Keratinocyte (primary cell): ENCODE measurements at regions not wholly inside any gene's neighbourhood (a gene's known extent, or its start where the extent isn't known, plus 50 kb on each side); places are given as distances from the start of the nearest gene placed in this dataset.

ENCODE experiments used
- EZH2 ChIP-seq: IDR thresholded peaks from one replicate; pipeline ENCODE4 v1.6.1; 2012; ENCODE audit warnings: inconsistent platforms, mild to moderate bottlenecking, low read length, moderate library complexity
- TF ChIP-seq, protein P1 (sequence below), 3 experiments: IDR thresholded peaks in 1 of 3; conservative IDR thresholded peaks in 1 of 3; optimal IDR thresholded peaks in 1 of 3; 2 replicates in 2 of 3; 3 replicates in 1 of 3; pipeline versions ENCODE3 to v1.5.1; 2011; ENCODE audit warnings: low read length in 3 of 3, mild to moderate bottlenecking in 3 of 3, moderate library complexity in 2 of 3, control low read depth in 1 of 3, inconsistent platforms in 1 of 3; ENCODE audit not compliant: insufficient read depth in 2 of 3; ENCODE audit errors: extremely low read depth in 1 of 3

DNA sequence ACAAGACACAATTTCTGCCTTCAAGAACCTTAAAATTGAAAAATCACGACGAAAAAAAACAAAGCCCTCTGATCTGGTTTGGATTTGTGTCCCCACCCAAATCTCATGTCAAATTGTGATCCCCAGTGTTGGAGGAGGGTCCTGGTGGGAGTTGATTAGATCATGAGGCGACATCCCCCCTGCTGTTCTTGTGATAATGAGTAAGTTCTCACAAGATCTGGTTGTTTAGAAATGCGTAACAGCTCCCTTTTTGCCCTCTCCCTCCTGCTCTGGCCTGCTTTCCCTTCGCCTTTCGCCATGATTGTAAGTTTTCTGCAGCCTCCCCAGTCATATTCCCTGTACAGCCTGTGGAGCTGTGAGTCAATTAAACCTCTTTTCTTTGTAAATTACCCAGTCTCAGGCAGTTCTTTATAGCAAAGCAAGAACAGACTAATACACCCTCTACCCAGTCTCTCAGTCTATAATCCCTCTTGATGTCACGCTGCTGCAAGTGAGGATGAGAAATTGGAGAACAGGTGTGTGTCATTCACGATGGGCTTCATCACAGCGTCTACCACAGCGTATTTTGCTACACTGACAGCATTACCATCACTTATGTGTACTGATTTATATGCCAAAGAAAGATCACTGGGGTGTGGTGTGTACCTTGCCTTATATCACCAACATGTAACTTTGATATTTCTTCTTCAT is 330.7 kb downstream of the MTX2 start:
- TF ChIP-seq, protein P1, sequence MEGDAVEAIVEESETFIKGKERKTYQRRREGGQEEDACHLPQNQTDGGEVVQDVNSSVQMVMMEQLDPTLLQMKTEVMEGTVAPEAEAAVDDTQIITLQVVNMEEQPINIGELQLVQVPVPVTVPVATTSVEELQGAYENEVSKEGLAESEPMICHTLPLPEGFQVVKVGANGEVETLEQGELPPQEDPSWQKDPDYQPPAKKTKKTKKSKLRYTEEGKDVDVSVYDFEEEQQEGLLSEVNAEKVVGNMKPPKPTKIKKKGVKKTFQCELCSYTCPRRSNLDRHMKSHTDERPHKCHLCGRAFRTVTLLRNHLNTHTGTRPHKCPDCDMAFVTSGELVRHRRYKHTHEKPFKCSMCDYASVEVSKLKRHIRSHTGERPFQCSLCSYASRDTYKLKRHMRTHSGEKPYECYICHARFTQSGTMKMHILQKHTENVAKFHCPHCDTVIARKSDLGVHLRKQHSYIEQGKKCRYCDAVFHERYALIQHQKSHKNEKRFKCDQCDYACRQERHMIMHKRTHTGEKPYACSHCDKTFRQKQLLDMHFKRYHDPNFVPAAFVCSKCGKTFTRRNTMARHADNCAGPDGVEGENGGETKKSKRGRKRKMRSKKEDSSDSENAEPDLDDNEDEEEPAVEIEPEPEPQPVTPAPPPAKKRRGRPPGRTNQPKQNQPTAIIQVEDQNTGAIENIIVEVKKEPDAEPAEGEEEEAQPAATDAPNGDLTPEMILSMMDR (optimal IDR thresholded peaks at IDR 0.05 in 1 of 3, IDR thresholded peaks at IDR 0.05 in 1 of 3, conservative IDR thresholded peaks at IDR 0.05 in 1 of 3; ENCODE audit: extremely low read depth in 1 of 3, insufficient read depth in 2 of 3, low read length in 3 of 3): no peak
- no peak for TF ChIP-seq EZH2
